ENCODE measurements at regions not wholly inside any gene's neighbourhood (a gene's known extent, or its start where the extent isn't known, plus 50 kb on each side); places are given as distances from the start of the nearest gene placed in this dataset.

GRCh38 chr5:115415143-115415491 is 118.7 kb upstream of the CCDC112 start:
- in situ Hi-C loops (cut with HindIII; ENCODE audit: low sequenced_read_pairs): no loop called here
- H3K4me3 ChIP-seq (ENCODE audit: low read depth, low read length): no peak overlapping the region
- TF ChIP-seq CTCF (IDR thresholded peaks at IDR 0.05; ENCODE audit: low read depth, low read length): no peak
- peak; percentile 76 for DNase-seq (ENCODE audit: low read depth, low spot score)

- DNase-seq (ENCODE audit: low read depth, low spot score): peak; percentile 63
- H3K4me3 ChIP-seq (ENCODE audit: low read depth, low read length): no peak overlapping the region
- in situ Hi-C loops (cut with HindIII; ENCODE audit: low sequenced_read_pairs): no loop called here
- TF ChIP-seq CTCF (IDR thresholded peaks at IDR 0.05; ENCODE audit: low read depth, low read length): no peak
These were observed 118.1 kb upstream of the CCDC112 start for GRCh38 chr5:115414406-115415142.

GRCh38 chr5:115413651-115414050 is 117.2 kb upstream of the CCDC112 start:
- in situ Hi-C loops (cut with HindIII; ENCODE audit: low sequenced_read_pairs): no loop called here
- no peak for DNase-seq (ENCODE audit: low read depth, low spot score)
- H3K4me3 ChIP-seq (ENCODE audit: low read depth, low read length): no peak overlapping the region
- TF ChIP-seq CTCF (IDR thresholded peaks at IDR 0.05; ENCODE audit: low read depth, low read length): no peak

GRCh38 chr5:115409094-115409493 is 112.6 kb upstream of the CCDC112 start:
- DNase-seq (ENCODE audit: low read depth, low spot score): no peak
- in situ Hi-C loops (cut with HindIII; ENCODE audit: low sequenced_read_pairs): no loop called here
- no peak overlapping the region for H3K4me3 ChIP-seq (ENCODE audit: low read depth, low read length)
- TF ChIP-seq CTCF (IDR thresholded peaks at IDR 0.05; ENCODE audit: low read depth, low read length): no peak

- peak; percentile 63 for DNase-seq (ENCODE audit: low read depth, low spot score)
- in situ Hi-C loops (cut with HindIII; ENCODE audit: low sequenced_read_pairs): no loop called here
- no peak for TF ChIP-seq CTCF (IDR thresholded peaks at IDR 0.05; ENCODE audit: low read depth, low read length)
- no peak overlapping the region for H3K4me3 ChIP-seq (ENCODE audit: low read depth, low read length)
These were observed 106.5 kb upstream of the CCDC112 start for GRCh38 chr5:115402822-115403577.

- TF ChIP-seq CTCF (IDR thresholded peaks at IDR 0.05; ENCODE audit: low read depth, low read length): no peak
- DNase-seq (ENCODE audit: low read depth, low spot score): no peak
- no peak overlapping the region for H3K4me3 ChIP-seq (ENCODE audit: low read depth, low read length)
- in situ Hi-C loops (cut with HindIII; ENCODE audit: low sequenced_read_pairs): no loop called here
These were observed 105.6 kb upstream of the CCDC112 start for GRCh38 chr5:115402092-115402491.

All from astrocyte of the spinal cord (primary cell).